ENCODE measurements at regions not wholly inside any gene's neighbourhood (a gene's known extent, or its start where the extent isn't known, plus 50 kb on each side); places are given as distances from the start of the nearest gene placed in this dataset.

DNA sequence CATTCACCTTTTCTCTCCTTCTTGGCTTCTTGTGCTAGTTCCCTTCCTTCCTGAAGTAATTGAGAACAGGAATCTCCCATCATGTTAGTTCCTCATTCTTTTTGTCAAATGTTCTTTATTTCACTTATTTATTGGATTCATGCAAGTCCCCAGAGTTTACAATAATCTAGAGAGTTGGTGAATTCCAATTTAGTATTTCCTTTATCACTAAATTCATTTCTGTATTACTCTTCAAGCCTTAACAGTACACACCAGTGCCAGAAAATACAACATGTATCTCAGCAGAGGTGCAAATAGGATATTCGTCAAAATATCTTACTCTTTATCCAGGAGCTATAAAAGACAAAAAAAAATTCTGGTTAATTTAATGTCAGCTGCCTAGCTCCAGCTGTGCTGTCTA, 121.9 kb upstream of the SETBP1 start:
- no peak overlapping the region for H3K27ac Mint-ChIP-seq
- H3K9me3 Mint-ChIP-seq = no peaks in the 10 kb centered on the region
- DNase-seq = no peak
- H3K4me3 Mint-ChIP-seq = no peak overlapping the region
- 81 to 100% methylated on average over 1 of the region's 1 CpG for WGBS, 2 experiments (ENCODE audit: insufficient coverage in 1 of 2, insufficient read length in 1 of 2)
- no peaks in the 10 kb centered on the region for H3K36me3 Mint-ChIP-seq (ENCODE audit: low read depth)
- Histone ChIP-seq H3K4me3 (ENCODE audit: low read length) (no peak overlapping the region), H3K9me3 (ENCODE audit: control insufficient read depth, low read length) (no peaks in the 10 kb centered on the region), H3K9ac (ENCODE audit: extremely low read depth, low read length, poor library complexity, severe bottlenecking) (no peak overlapping the region), H3K27me3 (ENCODE audit: control insufficient read depth, insufficient read depth, low read length, poor library complexity, severe bottlenecking) (no peaks in the 10 kb centered on the region), H3K36me3 (ENCODE audit: control insufficient read depth, insufficient read depth, low read length) (no peaks in the 10 kb centered on the region), H3K27ac (ENCODE audit: low read depth, low read length) (no peak overlapping the region), H3K4me1 (ENCODE audit: control insufficient read depth, insufficient read depth, low read length) (peaks cover 8% of the 10 kb centered on the region)
- peaks cover 28% of the 10 kb centered on the region for H3K4me1 Mint-ChIP-seq
- no peaks in the 10 kb centered on the region for H3K27me3 Mint-ChIP-seq (ENCODE audit: insufficient read depth)
- TF ChIP-seq, protein P1, sequence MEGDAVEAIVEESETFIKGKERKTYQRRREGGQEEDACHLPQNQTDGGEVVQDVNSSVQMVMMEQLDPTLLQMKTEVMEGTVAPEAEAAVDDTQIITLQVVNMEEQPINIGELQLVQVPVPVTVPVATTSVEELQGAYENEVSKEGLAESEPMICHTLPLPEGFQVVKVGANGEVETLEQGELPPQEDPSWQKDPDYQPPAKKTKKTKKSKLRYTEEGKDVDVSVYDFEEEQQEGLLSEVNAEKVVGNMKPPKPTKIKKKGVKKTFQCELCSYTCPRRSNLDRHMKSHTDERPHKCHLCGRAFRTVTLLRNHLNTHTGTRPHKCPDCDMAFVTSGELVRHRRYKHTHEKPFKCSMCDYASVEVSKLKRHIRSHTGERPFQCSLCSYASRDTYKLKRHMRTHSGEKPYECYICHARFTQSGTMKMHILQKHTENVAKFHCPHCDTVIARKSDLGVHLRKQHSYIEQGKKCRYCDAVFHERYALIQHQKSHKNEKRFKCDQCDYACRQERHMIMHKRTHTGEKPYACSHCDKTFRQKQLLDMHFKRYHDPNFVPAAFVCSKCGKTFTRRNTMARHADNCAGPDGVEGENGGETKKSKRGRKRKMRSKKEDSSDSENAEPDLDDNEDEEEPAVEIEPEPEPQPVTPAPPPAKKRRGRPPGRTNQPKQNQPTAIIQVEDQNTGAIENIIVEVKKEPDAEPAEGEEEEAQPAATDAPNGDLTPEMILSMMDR (conservative IDR thresholded peaks at IDR 0.05) = no peak

DNA sequence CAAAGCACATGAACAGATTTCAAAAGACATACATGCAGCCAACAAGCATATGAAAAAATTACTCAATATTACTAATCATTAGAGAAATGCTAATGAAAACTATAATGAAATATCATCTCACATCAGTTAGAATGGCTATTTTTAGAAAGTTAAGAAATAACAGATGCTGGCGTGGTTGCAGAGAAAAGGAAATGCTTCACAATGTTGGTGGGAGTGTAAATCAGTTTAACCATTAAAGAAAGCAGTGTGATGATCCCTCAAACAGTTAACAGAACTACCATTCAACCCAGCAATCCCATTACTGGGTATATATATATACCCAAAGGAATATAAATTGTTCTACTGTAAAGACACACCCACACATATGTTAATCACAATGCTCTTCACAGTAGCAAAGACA, 117.7 kb upstream of the SETBP1 start:
- Mint-ChIP-seq H3K36me3 (ENCODE audit: low read depth) (no peaks in the 10 kb centered on the region), H3K27me3 (ENCODE audit: insufficient read depth) (peaks cover 7% of the 10 kb centered on the region), H3K9me3 (no peaks in the 10 kb centered on the region), H3K4me3 (no peak overlapping the region), H3K27ac (no peak overlapping the region), H3K4me1 (peaks cover 8% of the 10 kb centered on the region)
- H3K9me3 ChIP-seq (ENCODE audit: control insufficient read depth, low read length) = no peaks in the 10 kb centered on the region
- no peaks in the 10 kb centered on the region for H3K36me3 ChIP-seq (ENCODE audit: control insufficient read depth, insufficient read depth, low read length)
- no peaks in the 10 kb centered on the region for H3K4me1 ChIP-seq (ENCODE audit: control insufficient read depth, insufficient read depth, low read length)
- no peak for DNase-seq
- no CpG with 5 or more reads among the region's 1 CpG for WGBS, 2 experiments (ENCODE audit: insufficient coverage in 1 of 2, insufficient read length in 1 of 2)
- no peak overlapping the region for H3K4me3 ChIP-seq (ENCODE audit: low read length)
- H3K9ac ChIP-seq (ENCODE audit: extremely low read depth, low read length, poor library complexity, severe bottlenecking) = no peak overlapping the region
- no peak overlapping the region for H3K27ac ChIP-seq (ENCODE audit: low read depth, low read length)
- H3K27me3 ChIP-seq (ENCODE audit: control insufficient read depth, insufficient read depth, low read length, poor library complexity, severe bottlenecking) = no peaks in the 10 kb centered on the region
- TF ChIP-seq, protein P1 (conservative IDR thresholded peaks at IDR 0.05) = no peak

DNA sequence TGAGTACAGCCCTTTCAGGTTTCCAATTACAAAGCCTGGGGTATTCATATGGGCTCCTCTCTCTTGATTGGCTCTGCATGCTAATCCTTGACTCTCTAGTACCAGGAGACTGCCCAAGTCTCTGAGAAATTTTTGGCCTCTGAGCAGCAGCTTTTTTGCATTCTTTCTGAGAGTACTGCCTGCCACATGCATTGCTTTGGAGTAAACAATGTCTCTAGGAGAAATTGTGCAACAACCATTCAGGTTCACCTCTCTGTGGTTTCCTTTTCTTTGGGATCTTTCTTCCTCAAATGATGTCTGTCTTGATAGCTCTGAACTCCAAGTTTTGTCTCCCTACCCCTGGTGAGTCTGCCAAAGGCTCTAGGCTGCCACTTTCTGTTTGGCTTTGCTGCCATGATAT, 115.8 kb upstream of the SETBP1 start:
- Histone ChIP-seq H3K4me1 (ENCODE audit: control insufficient read depth, insufficient read depth, low read length) (no peaks in the 10 kb centered on the region), H3K27me3 (ENCODE audit: control insufficient read depth, insufficient read depth, low read length, poor library complexity, severe bottlenecking) (no peaks in the 10 kb centered on the region), H3K36me3 (ENCODE audit: control insufficient read depth, insufficient read depth, low read length) (no peaks in the 10 kb centered on the region), H3K9me3 (ENCODE audit: control insufficient read depth, low read length) (no peaks in the 10 kb centered on the region), H3K27ac (ENCODE audit: low read depth, low read length) (no peak overlapping the region), H3K4me3 (ENCODE audit: low read length) (no peak overlapping the region), H3K9ac (ENCODE audit: extremely low read depth, low read length, poor library complexity, severe bottlenecking) (no peak overlapping the region)
- DNase-seq = peak; percentile 51
- no peak overlapping the region for H3K27ac Mint-ChIP-seq
- H3K4me1 Mint-ChIP-seq = peaks cover 11% of the 10 kb centered on the region
- H3K27me3 Mint-ChIP-seq (ENCODE audit: insufficient read depth) = peaks cover 25% of the 10 kb centered on the region
- H3K36me3 Mint-ChIP-seq (ENCODE audit: low read depth) = no peaks in the 10 kb centered on the region
- no peak overlapping the region for H3K4me3 Mint-ChIP-seq
- TF ChIP-seq, protein P1 (conservative IDR thresholded peaks at IDR 0.05) = no peak
- H3K9me3 Mint-ChIP-seq = no peaks in the 10 kb centered on the region

All from endodermal cell (in vitro differentiated cells).